Activated T-helper 1 cell treated with anti-CD3 and anti-CD28 coated beads, Interleukin-2, amount 50 U/mL, for 16 hours (primary cell): ENCODE measurements at regions not wholly inside any gene's neighbourhood (a gene's known extent, or its start where the extent isn't known, plus 50 kb on each side); places are given as distances from the start of the nearest gene placed in this dataset.

ENCODE experiments used
- DNase-seq, 2 donors: peaks; one replicate each; pipeline ENCODE4 v3.0.0-alpha.2; 2020; ENCODE audit warnings: low read depth in 1 of 2, low spot score in 1 of 2

DNA sequence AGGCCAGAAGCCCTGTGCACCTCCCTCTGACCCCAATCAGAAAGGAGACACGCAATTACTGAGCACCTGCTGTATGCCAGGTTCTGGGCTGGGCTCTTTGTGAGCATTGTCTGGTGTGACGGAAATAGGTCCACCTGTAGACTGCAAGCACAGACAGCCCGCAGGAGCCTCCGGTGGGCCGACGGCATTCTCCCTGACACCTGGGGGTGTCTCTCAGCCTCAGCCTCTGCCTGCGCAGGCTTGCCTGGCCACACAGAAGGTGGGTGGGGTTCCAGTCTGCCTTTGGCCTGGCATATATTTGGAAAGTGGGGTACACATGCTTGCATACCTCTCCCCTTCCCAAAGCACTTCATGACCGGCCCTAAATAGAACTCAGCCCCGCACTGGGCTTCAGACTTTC is 129.3 kb downstream of the BUD13 start:
- DNase-seq = no peak

DNA sequence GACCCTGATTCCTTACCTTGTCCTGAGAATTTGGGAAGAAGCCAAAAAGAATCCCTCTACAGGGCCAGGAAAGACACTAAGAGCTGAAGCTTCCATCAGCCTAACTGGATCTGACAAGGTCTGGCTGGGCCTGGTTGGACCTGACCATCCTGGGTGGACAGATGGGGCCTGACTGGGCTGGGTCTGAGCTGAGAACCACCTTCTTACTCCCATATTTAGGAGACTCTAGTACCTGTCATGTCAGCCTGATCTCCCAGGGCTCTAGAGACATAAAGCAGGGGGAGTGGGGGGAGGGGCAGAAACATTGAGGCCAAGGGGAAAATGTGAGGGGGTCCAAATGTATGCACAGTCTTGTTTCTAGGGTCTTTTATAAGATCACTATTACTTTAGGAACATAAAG is 129.9 kb downstream of the BUD13 start:
- no peak for DNase-seq

DNA sequence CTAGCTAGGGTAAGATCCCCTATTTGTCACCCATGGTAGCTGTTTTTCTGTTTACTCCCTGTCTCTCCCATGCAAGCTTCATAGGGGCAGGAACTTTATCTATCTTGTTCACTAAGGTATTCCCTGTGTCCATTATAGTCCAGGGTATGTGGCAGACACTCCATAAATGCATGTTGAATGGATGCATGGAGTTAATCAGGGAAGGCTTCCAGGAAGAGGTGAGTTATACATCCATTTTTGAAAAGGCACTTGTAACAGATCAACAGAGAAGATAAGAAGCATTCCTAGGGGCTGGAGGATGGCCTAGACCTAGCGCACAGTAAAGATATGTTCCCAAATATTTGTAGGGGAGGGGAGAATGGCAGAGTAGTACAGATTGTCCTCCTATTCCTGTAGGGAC is 130.3 kb downstream of the BUD13 start:
- no peak for DNase-seq

DNA sequence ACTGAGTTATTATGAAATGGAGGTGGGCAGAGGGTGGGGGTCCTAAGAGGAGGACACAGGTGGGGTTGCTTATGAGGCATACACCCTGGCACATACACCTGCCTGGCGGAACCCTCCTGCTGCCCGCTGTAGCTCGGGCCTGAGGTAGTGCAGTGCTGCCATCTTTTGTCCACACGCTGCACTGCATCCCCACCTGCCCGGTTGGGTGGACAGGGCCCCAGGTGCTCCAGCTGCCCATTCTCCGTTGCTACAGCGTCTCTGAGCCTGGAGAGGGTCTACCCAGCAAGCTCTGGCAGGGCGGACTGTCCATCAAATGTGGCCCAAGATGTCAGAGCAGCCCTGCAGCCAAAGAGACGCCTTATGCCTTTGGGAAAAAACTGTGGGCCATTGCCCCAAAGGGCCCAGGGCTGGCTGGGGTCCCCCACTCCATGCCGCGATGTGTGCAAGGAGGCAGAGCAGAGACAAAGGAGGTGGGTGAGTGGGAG is 131.2 kb downstream of the BUD13 start:
- DNase-seq = no peak

DNA sequence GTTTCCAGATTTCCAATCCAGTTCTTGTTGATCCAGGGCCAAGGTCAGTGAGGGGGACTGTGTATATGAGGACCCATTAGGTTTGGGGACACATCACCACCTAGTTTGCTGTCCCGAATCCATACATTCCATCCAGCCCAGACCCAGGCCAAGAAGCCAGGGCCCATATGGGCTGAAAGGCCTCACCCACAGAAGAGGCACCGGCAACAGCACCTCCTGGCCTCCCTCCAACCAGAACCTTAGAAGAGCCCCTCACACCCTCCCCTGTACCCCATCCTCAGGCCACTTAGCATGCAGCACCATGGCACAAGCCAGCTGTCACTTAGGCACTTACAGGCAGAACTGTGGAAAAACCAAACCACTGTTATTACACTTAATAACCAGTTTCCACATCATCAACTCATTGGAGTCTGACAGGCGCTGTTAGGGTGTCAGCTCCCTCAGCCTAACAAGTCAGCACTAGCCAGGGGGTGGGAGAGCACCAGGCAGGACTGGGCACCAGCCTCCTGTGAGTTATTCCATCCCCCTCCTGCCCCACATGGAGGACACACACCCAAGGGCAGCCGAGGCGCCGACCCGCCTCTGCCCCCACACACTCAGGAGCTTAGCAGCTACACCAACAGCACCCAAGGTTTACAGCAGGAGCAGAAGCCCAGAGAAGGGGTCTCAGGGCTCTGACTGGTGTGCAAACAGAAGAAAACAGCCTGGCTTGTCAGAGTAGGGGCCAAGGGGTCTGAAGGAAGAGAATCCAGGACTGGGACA is 132.0 kb downstream of the BUD13 start:
- no peak for DNase-seq

DNA sequence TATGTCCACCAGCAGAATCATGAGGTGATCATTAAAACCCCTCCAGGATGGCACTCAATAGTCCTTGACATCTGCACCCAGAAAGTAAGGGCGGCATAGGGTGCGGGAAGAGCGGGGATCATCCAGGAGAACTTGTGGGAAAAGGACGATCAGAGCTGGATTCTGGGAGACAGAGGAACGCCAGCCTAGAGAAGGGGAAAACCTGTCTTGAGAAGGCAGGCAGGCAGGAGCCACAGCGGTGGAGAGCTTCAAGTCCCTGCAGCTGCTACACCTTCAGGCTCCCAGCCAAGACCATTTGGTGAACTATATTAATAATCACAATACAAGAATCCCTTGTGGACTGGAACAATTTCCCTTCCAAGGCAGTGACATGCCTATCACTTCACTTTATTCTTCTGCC is 134.3 kb downstream of the BUD13 start:
- no peak for DNase-seq

DNA sequence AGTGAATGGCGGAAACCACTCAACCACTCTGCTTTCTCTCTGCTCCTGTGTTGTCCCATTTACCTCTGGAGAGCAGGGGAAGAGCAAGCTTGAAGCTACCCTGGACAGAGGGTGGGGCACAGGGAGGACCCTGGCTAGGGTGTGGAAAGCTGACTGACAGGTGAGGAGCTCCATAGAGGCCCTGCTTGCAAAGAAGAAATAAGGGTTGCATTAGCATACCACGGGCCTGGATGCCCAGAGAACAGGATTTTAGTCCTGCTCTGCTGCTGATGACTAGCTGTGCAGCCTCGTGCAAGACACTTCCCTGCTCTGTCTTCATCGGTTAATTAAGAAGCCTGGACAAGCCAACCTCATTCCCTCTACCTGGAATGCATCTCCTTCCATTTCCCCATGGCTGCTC is 135.0 kb downstream of the BUD13 start:
- DNase-seq = no peak

DNA sequence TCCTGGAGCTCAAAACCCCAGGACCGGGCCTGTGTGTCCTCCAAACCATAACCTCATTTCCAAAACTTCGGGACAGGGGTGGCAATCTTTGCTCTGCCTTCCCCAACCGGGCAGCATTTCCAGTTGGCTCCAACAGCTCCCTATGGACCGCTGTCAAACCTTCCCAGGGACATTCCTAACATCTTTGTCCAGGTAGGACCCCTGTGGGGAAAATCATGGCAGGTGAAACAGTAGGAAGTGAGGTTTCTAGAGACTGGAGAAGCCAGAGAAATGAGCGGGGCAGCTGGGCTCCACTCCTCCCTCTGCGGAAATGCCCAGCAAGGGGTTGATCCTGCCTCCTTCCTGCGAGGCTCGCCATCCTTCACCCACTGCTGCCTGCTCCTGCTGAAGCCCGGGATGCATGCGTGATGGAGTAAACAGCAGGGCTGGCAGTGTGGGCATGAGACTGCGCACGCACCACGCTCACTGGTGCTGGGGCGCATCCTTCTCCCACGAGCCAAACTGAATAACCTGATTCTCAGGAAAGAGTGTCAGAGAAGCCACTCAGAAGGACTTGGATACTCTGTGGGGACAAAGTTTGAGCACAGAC is 136.4 kb downstream of the BUD13 start:
- DNase-seq = no peak

DNA sequence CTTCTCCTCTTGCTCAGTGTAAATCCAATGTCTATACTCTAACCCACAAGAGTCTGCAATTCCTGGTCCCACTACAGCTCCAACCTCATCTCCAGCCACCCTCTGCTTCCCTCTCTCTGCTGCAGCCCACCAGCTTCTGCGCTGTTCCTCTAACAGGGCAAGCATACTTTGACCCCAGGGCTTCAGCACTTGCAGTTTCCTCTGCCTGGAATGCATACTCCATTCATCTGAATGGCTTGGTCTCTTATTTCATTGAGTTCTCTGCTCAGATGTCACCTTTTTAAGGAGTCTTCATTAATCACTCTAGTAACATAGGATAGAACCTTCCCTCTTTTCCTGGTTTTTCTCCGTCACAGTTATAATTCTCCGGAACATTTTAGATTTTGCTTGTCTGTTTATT is 141.6 kb downstream of the BUD13 start:
- no peak for DNase-seq

DNA sequence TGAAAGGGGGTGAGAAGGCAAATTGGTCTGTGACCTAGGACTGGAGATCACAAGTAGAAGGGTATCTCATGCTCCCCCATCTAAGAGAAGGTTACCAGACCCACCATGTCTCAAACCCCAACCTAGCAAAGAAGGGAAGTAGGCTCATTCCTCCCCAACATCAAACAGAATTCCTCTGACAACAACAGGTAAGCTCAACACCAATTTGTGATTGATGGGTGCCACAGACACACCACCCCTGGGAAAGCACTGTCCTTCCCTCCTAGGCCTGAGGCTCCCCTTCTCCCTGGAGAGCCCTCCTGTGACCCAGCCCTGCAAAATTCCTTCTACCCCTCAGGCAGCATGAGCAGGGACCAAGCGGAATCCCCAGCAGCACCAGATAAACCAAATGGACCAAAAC is 154.3 kb downstream of the BUD13 start:
- no peak for DNase-seq

DNA sequence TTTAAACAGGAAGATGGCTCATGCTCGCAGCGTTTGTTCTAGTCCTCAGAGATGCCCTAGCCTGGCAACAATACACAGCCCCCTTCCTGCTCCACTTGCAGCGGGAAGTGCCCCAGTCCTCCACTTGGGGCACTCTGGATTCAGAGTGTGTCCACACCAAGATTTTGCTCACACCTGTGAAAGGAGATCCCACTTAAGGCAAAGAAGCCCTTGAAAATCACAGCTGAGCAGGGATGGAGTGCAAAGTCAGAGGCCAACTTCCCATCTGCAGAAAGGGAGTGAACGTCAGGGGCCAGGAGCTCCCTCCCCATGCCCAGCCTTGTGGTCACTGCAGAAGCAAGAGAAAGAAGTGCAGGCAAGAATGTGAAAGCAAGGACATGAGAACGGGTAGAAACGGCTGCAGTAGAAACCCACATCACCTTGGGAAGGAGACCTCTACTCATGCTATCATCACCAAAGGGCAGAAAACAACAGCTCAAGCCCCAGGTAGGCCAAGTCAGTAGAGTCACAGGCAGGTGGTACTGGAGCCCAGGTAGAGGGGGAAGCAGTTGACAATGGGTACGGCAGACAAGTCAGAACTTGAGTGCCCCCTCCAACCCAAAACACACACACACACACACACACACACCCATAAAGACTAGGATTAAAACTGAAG is 157.4 kb downstream of the BUD13 start:
- no peak for DNase-seq

DNA sequence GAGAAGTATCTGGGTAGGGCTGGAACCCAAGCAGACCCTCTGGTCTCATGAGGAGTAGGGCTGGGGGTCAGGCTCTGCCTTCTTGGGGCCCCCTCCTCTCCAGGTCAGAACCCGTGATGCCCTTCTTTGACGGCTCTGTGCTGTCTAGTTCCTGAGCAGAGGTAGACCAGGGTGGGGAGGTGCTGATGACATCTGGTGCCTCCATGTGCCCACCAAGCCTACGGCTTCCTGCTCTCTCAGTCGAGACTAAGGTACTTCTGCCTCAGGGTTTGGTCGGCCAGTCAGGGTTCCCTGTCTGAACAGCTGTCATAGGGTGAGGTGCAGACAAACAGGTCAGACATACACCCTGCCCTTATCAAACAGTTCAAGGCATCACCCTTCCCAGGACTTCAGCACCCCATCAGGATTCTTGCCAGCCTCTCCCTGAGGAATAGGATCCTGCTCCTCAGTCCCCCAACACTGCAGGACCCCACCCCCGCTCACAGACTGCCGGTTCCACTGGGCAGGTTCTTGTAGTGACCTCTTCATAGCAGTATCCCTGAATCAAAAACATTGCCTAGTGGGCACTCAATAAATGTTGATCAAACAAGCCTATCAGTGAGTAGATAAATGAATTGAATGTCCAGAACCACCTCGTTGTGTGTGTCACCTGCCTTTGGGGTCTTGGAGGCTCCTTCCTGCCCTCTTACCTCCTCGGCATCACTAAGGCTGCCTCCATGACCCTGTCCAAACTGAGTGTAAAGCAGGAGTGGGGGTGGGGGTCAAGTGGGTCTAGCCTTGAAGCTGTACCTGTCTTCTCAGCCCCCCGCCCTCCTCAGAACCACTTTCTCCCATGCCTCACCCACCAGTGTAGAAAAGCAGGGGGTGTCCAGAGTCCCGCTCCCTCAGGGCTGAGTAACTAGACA is 158.2 kb downstream of the BUD13 start:
- DNase-seq = no peak

DNA sequence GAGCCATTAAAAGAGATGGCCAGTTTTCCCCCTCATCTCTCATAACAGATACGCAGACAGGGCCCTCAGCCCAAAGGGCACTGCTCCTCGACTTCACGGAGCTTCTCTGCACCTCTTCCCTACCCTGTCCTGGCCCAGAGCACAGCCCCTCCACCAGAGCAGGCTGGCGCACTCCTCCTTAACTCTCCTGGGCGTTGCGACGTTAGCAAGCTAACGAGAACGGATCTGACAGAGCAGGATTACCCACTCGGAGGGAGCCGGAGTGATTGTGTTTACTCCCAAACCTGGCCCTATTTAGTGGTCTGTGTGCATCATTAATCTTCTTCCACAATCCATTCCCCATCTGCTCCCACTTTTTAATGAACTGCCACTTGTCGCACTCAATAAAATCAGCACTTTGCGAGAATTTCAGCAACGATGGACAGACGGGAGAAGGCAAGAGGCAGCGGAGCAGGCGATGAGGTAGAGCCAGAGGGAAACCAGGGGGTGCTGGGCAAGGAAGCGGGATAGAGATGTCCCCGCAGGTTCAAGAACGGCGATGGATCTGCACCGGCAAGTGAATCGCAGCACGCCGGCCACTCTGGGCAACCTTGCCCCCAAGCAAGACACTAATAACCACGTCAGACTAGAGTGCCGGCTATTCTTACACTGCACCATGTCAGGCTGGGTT is 159.4 kb downstream of the BUD13 start:
- no peak for DNase-seq

DNA sequence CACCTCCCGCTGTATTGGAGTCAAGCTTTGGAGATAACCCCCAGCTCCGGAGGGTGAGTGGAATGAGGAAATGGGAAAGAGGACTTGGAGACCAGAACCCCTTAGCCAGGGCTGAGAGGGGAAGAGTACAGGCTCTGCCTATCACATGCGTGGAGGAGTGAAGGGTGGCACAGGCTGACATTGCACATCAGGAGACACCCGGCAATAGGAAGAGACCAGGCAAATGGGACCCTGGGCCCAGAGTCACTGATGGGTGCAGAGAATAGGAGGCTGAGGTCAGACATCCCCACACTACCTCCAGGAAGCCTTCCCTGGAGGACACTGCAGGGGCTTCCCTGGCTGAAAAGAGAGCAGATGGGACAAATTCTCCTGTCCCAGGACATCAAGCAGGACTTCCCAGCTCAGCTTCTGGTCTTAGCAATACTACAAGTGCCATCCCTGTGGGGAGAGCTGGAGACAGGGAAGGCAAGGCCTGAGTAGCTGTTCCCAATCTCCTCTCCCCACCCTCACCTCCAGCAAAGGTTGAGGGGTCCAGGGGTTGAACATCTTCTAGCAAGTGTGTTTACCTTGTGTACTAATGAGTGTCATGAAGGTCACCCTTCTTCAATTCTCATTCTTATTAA is 160.7 kb downstream of the BUD13 start:
- no peak for DNase-seq

DNA sequence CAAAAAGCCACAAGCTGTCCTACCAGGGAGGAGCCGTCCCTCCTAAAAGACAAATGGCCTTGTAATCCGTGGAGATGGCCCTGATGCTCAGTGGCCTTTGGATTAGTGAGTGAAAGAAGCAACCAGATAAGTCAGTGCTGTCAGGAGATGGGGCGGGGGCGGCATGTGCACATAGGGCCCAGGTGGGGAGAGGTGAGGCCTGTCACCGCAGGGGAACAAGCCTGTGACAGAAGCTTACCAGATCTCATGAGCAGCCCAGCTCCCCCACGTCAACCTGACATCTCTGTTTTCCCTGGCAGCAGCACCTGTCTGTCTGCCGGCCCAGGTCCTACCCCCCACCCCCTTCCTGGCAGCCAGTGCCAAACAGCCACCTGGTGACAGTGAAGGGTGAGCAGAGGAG is 162.6 kb downstream of the BUD13 start:
- no peak for DNase-seq

DNA sequence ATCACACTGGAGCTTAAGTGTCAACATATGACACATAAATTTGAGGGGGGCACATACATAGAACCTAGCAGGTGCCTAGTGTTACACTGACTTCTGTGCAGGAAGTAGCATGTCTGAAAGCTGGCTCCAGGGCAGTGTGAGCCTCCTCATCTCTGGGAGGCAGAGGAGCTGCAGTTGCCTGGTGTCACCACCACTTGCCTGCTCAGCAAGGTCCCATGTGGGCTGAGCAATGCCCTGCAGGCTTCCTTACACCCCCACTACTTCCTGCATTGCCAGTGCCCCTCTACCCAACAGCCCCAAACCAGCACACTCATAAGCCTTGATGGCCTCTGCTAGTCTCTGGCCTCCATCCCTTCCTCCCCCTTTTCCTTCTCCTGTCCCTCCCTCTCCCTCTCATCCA is 165.8 kb downstream of the BUD13 start:
- DNase-seq = no peak

DNA sequence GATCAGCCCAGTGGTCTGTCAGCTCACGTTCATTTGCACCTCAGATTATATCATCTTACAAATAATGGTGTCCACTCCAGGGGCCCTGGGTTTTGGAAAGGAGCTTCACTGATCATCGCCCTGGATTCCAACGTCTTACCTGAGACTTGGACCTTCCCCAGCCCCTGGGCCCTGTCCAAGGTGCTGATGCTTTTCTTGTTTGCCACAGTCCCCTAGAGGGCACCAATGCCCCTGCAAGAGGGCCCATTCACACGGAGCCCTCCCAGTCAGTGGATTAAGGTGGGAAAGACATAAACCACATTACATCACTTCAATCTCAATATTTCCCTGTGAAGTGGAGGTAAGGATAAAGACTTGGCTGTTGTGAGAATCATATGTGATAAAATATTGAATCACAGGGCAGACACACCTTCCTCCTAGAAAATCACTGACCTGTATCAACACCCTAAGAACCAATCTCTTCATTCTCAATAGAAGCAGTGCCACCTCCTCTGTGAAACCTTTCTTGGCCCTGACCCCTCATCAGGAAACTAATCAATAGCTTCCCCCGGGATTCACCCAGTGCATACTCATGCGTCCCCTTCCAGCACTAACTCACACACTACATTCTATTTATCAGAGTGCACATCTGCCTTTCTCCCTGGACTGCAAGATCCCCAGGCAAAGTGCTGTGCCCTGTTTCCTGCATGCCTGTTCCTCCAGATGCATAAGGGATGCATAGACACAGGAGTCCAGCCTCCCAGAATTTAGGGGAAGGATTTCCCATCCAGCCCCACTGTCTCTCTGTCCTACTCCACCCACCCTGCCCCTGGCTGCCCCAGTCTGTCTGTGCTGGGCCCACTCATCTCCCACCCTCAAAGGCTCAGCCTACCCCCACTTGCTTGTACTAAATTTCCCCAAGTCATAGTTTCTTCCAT is 167.0 kb downstream of the BUD13 start:
- no peak for DNase-seq

DNA sequence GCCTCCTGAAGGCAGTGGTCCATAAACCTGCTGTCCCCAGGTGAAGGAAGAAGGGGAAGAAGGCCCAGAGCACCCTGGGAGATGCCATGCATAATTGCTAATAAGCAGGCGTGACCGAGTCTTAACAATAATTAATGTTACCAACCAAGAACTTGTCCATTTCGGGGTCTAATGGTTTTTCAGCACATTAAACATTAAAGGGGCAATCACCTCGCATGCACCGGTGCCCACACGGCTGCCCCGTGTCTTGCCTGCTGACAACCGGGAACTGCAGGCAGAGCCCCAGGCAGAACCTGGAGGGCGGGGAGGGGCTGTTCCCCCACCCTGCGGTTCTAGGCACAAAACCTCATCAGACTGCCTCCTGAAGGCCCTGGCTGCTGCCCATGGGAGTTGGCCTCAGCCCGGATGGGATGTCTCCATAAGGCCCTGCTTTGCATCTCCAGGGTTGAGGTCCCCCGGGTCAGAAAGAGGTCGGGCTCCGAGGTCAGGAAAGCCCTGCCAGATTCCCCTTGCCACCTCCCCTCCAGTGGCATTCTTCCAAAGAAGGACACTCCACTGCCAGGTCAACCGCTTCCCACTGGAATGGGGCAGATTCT is 169.0 kb downstream of the BUD13 start:
- no peak for DNase-seq

DNA sequence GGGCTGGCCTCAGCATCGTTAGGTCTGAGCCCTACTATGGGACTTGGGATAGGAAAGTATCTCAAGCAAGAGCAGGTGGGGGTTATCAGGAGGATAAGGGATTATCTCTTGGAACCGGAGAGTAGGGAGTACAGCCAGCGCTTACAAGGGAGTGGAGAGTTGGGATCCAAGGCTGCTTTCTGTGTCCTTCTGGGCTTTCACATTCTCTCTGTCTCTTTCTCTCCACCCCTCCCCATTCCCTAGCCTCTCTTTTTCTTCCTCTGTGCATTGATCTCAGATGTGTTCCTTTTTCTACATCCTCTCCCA is 170.2 kb downstream of the BUD13 start:
- no peak for DNase-seq
